GM18909 (cell line): ENCODE measurements at regions not wholly inside any gene's neighbourhood (a gene's known extent, or its start where the extent isn't known, plus 50 kb on each side); places are given as distances from the start of the nearest gene placed in this dataset.

Source experiments
- ATAC-seq: cut with Tn5 transposase; IDR thresholded peaks from one replicate; pipeline ENCODE4 v1.9.1; 2021; ENCODE audit warnings: mild to moderate bottlenecking; ENCODE audit not compliant: unreplicated experiment, poor library complexity

- no peak for ATAC-seq
Measured at GRCh38 chr14:82251494-82251893, 717.8 kb upstream of the SEL1L start.

DNA sequence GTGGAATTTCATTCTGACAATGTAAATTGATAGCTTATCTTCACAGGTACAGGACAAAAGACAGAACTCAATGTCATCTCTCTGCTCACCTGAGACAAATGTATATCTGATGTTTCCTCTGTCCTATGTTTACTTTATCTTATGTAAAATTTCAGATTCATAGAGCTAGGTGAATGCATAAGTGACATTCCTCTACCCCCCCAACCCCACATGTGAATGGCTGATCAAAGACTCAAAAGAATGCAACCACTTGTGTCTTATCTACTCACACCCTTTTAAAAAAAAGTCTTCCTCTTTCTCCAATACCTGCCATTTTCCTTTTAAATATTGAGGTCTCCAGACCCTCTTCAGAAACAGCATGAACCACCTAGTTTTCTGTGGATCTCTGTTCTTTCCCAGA is 736.6 kb upstream of the SEL1L start:
- ATAC-seq = no peak

GRCh38 chr14:82298811-82299210 is 765.2 kb upstream of the SEL1L start:
- no peak for ATAC-seq

GRCh38 chr14:82309199-82309598 is 775.5 kb upstream of the SEL1L start:
- ATAC-seq = no peak

DNA sequence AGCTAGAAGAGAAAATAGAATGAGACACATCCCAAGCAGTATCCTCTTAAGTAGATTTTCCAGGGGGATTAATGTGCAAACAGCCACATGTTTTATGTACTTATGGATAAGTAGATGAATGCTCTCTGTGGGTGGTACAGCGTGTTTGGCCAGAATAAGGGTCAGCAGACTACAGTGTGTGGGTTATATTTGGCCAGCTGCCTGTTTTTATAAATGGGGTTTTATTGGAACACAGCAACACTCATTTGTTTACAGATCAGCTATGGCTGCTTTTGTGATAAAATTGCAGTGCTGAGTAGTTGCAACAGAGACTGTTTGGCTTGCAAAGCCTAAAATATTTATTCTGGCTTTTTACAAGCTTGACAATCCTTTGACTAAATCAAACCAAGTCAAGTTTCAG is 780.2 kb upstream of the SEL1L start:
- no peak for ATAC-seq

GRCh38 chr14:82328442-82328841 is 794.8 kb upstream of the SEL1L start:
- no peak for ATAC-seq

- ATAC-seq = no peak
Measured at GRCh38 chr14:82341261-82341810, 807.7 kb upstream of the SEL1L start.

GRCh38 chr14:82342596-82342995 is 808.9 kb upstream of the SEL1L start:
- ATAC-seq = no peak

DNA sequence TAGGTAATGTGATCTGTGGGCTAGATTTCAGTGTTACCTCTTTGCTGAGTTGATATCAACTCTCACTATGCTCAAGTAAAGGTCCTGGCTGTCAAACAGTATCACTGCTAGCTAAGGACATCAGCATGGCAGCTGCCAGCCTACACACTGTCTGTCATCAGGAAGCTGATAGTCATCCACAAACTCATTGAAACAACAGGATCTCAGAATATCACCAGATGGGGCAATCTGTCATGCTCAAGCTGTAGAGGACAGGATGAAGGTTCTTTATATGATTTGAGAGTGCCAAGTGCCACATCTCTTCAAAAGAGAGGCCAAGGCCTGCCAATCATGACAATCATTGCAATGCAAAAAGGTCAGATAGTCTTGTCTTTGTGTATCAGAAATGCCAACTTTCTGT is 811.5 kb upstream of the SEL1L start:
- ATAC-seq = no peak

- no peak for ATAC-seq
Measured at GRCh38 chr14:82354126-82354525, 820.5 kb upstream of the SEL1L start.

DNA sequence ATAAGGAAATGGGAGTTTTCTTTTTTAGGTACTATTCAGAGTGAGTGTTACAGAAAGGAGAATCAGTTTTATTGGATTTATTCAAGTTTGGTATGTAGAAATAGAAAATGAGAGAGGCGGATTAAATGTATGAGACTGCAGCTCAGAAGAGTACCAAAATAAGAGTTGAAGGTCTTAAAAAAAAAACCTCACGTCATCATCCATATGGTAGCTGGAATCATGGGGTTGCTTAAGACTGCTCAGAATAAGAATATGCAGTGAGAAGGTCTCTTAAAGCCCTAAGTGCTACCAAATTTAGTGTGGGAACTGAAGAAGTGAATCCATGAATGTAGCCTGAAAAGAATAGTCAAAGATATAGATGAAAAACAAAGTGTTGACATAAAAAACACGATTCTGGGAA is 825.5 kb upstream of the SEL1L start:
- no peak for ATAC-seq

DNA sequence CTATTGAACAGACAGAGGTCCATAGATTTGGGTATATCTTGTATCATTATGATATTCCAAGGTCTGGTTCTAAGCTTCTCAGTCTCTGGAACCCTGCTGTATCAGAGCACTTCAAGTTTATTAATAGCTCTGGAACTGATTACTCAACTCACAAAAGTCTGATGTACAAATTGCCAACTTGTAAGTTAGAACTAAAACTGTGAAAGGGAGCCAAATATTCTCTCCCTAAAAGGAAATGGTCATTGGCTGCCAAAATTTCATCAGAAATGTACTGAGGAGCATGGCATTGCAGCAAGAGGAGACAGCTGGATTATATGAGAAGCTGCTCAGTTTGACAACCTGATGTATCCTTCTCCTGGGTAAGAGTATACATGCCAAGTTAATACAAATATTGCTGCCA is 828.8 kb upstream of the SEL1L start:
- no peak for ATAC-seq

DNA sequence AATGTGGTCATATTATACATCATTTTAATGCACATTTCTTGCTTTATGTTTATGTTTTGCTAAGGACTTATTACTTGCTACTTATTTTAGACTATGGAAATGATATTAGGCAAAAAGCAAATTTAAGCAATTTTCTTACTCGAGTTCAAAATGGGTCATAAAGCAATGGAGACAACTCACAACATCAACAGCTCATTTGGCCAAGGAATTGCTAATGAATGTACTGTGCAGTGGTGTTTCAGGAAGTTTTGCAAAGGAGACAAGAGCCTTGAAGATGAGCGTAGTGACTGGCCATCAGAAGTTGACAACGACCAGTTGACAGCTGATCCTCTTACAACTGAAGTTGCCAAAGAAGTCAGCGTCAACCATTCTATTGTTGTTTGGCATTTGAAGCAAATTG is 831.8 kb upstream of the SEL1L start:
- no peak for ATAC-seq

- ATAC-seq = no peak
Measured at GRCh38 chr14:82366803-82367202, 833.1 kb upstream of the SEL1L start.

DNA sequence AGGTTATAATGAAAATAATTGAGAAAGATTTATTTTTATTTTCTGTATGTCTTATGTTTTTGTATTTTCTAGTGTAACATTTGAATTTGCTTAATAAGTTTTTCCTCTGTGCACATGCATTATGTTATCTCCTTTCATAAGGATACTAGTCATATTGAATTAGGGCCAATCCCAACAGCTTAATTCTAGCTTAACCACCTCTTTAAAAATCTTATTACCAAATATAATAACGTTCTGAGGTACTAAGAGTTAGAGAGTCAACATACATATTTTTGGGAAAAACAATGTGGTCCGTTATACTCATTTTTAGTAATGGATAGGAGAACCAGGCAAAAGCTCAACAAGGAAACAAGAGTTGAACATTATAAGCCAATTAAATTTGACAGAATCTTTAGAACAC is 845.6 kb upstream of the SEL1L start:
- no peak for ATAC-seq

GRCh38 chr14:82385048-82385447 is 851.4 kb upstream of the SEL1L start:
- no peak for ATAC-seq

DNA sequence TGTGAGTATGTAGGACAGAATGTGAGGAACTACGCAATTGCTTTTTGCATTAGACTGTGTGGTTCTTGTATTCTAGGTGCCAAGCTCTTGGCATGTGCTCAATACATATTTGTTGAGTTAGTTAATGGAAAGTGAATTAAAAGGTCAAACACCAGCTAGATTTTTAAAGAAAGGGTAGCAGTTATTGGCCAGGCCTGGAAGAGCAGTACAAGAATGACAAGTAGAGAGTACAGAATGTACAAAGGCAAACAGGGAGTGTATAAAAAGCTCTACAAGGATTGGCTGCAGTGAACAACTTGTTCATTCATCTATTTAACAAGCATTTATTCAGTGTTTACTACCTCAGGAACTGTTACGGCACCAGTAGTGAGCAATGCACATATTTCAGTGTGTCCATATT is 854.0 kb upstream of the SEL1L start:
- no peak for ATAC-seq

DNA sequence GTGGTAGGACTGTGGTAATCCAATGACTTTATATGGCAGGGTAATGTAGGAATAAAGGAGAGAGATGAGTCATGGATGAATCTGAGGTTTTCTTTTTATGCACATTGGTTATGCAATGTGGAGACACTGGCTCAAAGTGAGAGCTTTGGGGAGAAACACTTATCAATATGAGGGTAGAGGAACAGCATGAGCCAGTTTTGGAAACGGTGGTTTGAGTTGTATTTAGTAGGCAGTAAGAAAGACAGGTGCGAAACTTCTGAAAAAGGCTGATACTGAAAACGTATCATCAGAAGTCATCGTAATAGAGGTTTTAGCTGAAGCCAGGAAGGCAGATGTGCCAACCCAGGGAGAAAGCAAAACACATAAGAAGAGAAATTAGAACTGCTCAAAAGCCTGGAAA is 854.8 kb upstream of the SEL1L start:
- no peak for ATAC-seq

GRCh38 chr14:82390586-82390985 is 856.9 kb upstream of the SEL1L start:
- no peak for ATAC-seq

GRCh38 chr14:82394916-82395315 is 861.3 kb upstream of the SEL1L start:
- no peak for ATAC-seq

DNA sequence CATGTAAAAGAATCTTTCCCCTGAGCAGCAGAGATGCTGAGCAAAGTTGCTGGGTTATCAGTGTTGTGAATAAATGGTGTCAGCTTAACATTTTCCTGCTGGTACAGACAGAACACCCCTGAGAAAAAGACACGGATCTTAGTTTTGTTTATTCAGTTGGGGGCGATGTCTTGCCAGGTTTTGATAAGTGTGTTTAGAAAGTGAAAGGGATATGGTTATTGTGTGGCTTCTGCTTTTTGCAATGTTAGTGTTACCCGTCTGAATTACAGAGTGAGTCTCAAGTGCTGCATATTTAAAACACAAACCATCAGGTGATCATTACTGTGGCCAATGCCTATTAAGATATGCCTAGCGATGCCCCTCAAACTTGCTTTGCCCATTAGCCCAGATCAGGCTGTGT is 864.6 kb upstream of the SEL1L start:
- no peak for ATAC-seq

- no peak for ATAC-seq
Measured at GRCh38 chr14:82403987-82404386, 870.3 kb upstream of the SEL1L start.

GRCh38 chr14:82410064-82410463 is 876.4 kb upstream of the SEL1L start:
- ATAC-seq = no peak
